ENCODE measurements at regions not wholly inside any gene's neighbourhood (a gene's known extent, or its start where the extent isn't known, plus 50 kb on each side); places are given as distances from the start of the nearest gene placed in this dataset.

DNA sequence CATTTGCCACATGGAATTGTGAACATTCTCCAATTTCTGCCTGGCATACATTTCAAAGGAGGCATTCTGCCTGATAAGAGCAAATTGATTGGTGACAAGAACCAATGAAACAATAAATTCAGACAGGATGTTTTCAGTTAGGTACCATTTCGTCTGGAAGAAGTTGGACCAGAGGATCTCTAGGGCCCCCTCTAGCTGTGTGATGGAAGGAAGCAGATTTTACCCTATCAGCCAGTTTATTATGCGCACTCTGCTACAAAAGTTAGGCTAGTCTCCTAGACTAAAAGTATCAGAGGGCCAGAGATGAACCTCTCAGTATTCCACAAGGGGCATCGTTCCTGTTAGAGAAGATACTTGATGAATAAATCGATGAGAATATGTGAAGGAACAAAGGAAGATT, 118.0 kb downstream of the BUB3 start:
- DNase-seq (ENCODE audit: low spot score) (no peak), ATAC-seq (no peak; the same call in 2 of the 3 replicates), FAIRE-seq (no peak)
- Histone ChIP-seq H3K9me3 (ENCODE audit: low read length) (no peaks in the 10 kb centered on the region), H3K4me3 (replicated peaks in 1 of 3; ENCODE audit: insufficient read depth in 1 of 3, low read depth in 2 of 3, low read length in 3 of 3) (no peak overlapping the region), H4K20me1 (ENCODE audit: insufficient read depth, low read length) (no peaks in the 10 kb centered on the region), H3K27me3 (ENCODE audit: control insufficient read depth in 1 of 2, insufficient read depth in 2 of 2, low read length in 2 of 2) (peaks cover 2 to 4% of the 10 kb centered on the region in 2 experiments; a peak in 2 of 5 replicates), H3K9ac (ENCODE audit: insufficient read depth, low read depth, low read length) (no peak overlapping the region), H3K79me2 (ENCODE audit: insufficient read depth, low read length) (no peaks in the 10 kb centered on the region), H3K4me2 (ENCODE audit: low read depth, low read length) (no peak overlapping the region), H2AFZ (ENCODE audit: low read length) (no peak overlapping the region), H3K27ac (ENCODE audit: extremely low read length, insufficient read depth, low read length) (no peak overlapping the region), H3K36me3 (replicated peaks in 1 of 2; ENCODE audit: control insufficient read depth in 1 of 2, insufficient read depth in 2 of 2, low read length in 2 of 2) (no peaks in the 10 kb centered on the region), H3K4me1 (ENCODE audit: insufficient read depth, low read length) (peaks cover 7% of the 10 kb centered on the region; the same call in 1 of the 2 replicates)
- intact Hi-C loops (cut with micrococcal nuclease; ENCODE audit: unreplicated experiment), result no loop called here
- 13% methylated on average over 4 of the region's 4 CpGs for WGBS (ENCODE audit: low lambda C conversion rate)
- POLR2A ChIA-PET, result no interaction called here
- CTCF ChIA-PET (ENCODE audit: low intra/inter-chr PET ratio, low total read pairs), result no interaction called here
- in situ Hi-C loops (cut with HindIII; ENCODE audit: extremely low pct_ligation_motif_present, low pct_unique_long_range_greater_than_20kb), result no loop called here
- no TSS peak for BruUV-seq (replicated peaks)
- TF ChIP-seq MEIS1 (CRISPR knock-in tag; IDR thresholded peaks at IDR 0.05; ENCODE audit: borderline replicate concordance) (no peak), ZNF3 (CRISPR knock-in tag; IDR thresholded peaks at IDR 0.05) (no peak), ZFY (CRISPR knock-in tag; IDR thresholded peaks at IDR 0.05) (no peak), FOXC1 (CRISPR knock-in tag; IDR thresholded peaks at IDR 0.05; ENCODE audit: borderline replicate concordance) (no peak), ELF4 (CRISPR knock-in tag; IDR thresholded peaks at IDR 0.05; ENCODE audit: borderline replicate concordance) (no peak), SMC3 (IDR thresholded peaks at IDR 0.05; ENCODE audit: low read length) (peak; percentile 26; the same call in 1 of the 2 replicates), FOXA1 (IDR thresholded peaks at IDR 0.05) (no peak), FOXA1 (CRISPR knock-in tag; IDR thresholded peaks at IDR 0.05) (no peak), ZNF121 (CRISPR knock-in tag; IDR thresholded peaks at IDR 0.05) (no peak), TAF15 (IDR thresholded peaks at IDR 0.05; ENCODE audit: low read depth, low read length, poor library complexity, severe bottlenecking) (no peak), STAG1 (CRISPR knock-in tag; IDR thresholded peaks at IDR 0.05) (peak; percentile 28; the same call in 1 of the 2 replicates), SIN3A (IDR thresholded peaks at IDR 0.05; ENCODE audit: borderline replicate concordance, low read depth, low read length) (no peak), ATF7-NPFF (CRISPR knock-in tag; IDR thresholded peaks at IDR 0.05; ENCODE audit: low read depth) (no peak), ERF (CRISPR knock-in tag; IDR thresholded peaks at IDR 0.05) (no peak), RXRB (CRISPR knock-in tag; IDR thresholded peaks at IDR 0.05; ENCODE audit: borderline replicate concordance) (no peak)
- TF ChIP-seq, protein P1, sequence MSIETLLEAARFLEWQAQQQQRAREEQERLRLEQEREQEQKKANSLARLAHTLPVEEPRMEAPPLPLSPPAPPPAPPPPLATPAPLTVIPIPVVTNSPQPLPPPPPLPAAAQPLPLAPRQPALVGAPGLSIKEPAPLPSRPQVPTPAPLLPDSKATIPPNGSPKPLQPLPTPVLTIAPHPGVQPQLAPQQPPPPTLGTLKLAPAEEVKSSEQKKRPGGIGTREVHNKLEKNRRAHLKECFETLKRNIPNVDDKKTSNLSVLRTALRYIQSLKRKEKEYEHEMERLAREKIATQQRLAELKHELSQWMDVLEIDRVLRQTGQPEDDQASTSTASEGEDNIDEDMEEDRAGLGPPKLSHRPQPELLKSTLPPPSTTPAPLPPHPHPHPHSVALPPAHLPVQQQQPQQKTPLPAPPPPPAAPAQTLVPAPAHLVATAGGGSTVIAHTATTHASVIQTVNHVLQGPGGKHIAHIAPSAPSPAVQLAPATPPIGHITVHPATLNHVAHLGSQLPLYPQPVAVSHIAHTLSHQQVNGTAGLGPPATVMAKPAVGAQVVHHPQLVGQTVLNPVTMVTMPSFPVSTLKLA (IDR thresholded peaks at IDR 0.05), result no peak
- TF ChIP-seq, protein P2, sequence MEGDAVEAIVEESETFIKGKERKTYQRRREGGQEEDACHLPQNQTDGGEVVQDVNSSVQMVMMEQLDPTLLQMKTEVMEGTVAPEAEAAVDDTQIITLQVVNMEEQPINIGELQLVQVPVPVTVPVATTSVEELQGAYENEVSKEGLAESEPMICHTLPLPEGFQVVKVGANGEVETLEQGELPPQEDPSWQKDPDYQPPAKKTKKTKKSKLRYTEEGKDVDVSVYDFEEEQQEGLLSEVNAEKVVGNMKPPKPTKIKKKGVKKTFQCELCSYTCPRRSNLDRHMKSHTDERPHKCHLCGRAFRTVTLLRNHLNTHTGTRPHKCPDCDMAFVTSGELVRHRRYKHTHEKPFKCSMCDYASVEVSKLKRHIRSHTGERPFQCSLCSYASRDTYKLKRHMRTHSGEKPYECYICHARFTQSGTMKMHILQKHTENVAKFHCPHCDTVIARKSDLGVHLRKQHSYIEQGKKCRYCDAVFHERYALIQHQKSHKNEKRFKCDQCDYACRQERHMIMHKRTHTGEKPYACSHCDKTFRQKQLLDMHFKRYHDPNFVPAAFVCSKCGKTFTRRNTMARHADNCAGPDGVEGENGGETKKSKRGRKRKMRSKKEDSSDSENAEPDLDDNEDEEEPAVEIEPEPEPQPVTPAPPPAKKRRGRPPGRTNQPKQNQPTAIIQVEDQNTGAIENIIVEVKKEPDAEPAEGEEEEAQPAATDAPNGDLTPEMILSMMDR (CRISPR knock-in tag; IDR thresholded peaks at IDR 0.05), result peak; percentile 37
- TF ChIP-seq, protein P3, sequence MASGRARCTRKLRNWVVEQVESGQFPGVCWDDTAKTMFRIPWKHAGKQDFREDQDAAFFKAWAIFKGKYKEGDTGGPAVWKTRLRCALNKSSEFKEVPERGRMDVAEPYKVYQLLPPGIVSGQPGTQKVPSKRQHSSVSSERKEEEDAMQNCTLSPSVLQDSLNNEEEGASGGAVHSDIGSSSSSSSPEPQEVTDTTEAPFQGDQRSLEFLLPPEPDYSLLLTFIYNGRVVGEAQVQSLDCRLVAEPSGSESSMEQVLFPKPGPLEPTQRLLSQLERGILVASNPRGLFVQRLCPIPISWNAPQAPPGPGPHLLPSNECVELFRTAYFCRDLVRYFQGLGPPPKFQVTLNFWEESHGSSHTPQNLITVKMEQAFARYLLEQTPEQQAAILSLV (CRISPR knock-in tag; IDR thresholded peaks at IDR 0.05; ENCODE audit: borderline replicate concordance), result no peak
- TF ChIP-seq, protein P4, sequence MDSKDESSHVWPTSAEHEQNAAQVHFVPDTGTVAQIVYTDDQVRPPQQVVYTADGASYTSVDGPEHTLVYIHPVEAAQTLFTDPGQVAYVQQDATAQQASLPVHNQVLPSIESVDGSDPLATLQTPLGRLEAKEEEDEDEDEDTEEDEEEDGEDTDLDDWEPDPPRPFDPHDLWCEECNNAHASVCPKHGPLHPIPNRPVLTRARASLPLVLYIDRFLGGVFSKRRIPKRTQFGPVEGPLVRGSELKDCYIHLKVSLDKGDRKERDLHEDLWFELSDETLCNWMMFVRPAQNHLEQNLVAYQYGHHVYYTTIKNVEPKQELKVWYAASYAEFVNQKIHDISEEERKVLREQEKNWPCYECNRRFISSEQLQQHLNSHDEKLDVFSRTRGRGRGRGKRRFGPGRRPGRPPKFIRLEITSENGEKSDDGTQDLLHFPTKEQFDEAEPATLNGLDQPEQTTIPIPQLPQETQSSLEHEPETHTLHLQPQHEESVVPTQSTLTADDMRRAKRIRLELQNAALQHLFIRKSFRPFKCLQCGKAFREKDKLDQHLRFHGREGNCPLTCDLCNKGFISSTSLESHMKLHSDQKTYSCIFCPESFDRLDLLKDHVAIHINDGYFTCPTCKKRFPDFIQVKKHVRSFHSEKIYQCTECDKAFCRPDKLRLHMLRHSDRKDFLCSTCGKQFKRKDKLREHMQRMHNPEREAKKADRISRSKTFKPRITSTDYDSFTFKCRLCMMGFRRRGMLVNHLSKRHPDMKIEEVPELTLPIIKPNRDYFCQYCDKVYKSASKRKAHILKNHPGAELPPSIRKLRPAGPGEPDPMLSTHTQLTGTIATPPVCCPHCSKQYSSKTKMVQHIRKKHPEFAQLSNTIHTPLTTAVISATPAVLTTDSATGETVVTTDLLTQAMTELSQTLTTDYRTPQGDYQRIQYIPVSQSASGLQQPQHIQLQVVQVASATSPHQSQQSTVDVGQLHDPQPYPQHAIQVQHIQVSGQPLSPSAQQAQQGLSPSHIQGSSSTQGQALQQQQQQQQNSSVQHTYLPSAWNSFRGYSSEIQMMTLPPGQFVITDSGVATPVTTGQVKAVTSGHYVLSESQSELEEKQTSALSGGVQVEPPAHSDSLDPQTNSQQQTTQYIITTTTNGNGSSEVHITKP (CRISPR knock-in tag; IDR thresholded peaks at IDR 0.05; ENCODE audit: low read depth), result no peak

Data from HepG2 (cell line).